ENCODE measurements at regions not wholly inside any gene's neighbourhood (a gene's known extent, or its start where the extent isn't known, plus 50 kb on each side); places are given as distances from the start of the nearest gene placed in this dataset.

- intact Hi-C loops (cut with DNase I), result no loop called here
- DNase-seq (ENCODE audit: low spot score) (no peak), ATAC-seq (no peak)
Measured at GRCh38 chr4:136670265-136670664, 862.0 kb downstream of the PCDH18 start.

GRCh38 chr4:136664988-136665387, 867.3 kb downstream of the PCDH18 start:
- intact Hi-C loops (cut with DNase I), result no loop called here
- DNase-seq (ENCODE audit: low spot score), result no peak
- no peak for ATAC-seq

GRCh38 chr4:136662539-136662938, 869.8 kb downstream of the PCDH18 start:
- intact Hi-C loops (cut with DNase I), result no loop called here
- DNase-seq (ENCODE audit: low spot score) (no peak), ATAC-seq (no peak)

GRCh38 chr4:136653640-136654406, 878.5 kb downstream of the PCDH18 start:
- intact Hi-C loops (cut with DNase I), result no loop called here
- no peak for ATAC-seq

GRCh38 chr4:136651932-136652331, 880.4 kb downstream of the PCDH18 start:
- intact Hi-C loops (cut with DNase I), result no loop called here

More at GRCh38 chr4:136653640-136654406, 878.5 kb downstream of the PCDH18 start:
- DNase-seq (ENCODE audit: low spot score), result no peak

GRCh38 chr4:136651278-136651667, 881.0 kb downstream of the PCDH18 start:
- DNase-seq (ENCODE audit: low spot score) (no peak), ATAC-seq (no peak)
- intact Hi-C loops (cut with DNase I), result no loop called here

More at GRCh38 chr4:136651932-136652331, 880.4 kb downstream of the PCDH18 start:
- DNase-seq (ENCODE audit: low spot score), result no peak
- no peak for ATAC-seq

- intact Hi-C loops (cut with DNase I), result no loop called here
- no peak for ATAC-seq
- no peak for DNase-seq (ENCODE audit: low spot score)
Measured at GRCh38 chr4:136650541-136651277, 881.6 kb downstream of the PCDH18 start.

GRCh38 chr4:136644279-136644678, 888.0 kb downstream of the PCDH18 start:
- ATAC-seq, result no peak
- intact Hi-C loops (cut with DNase I), result no loop called here
- DNase-seq (ENCODE audit: low spot score), result no peak

- no peak for DNase-seq (ENCODE audit: low spot score)
- no peak for ATAC-seq
- intact Hi-C loops (cut with DNase I), result no loop called here
Measured at GRCh38 chr4:136643416-136643815, 888.9 kb downstream of the PCDH18 start.

GRCh38 chr4:136637071-136637777, 895.1 kb downstream of the PCDH18 start:
- ATAC-seq (no peak), DNase-seq (ENCODE audit: low spot score) (no peak)
- intact Hi-C loops (cut with DNase I), result loop anchor here (2.0 kb wide), 1 partner anchor 30 kb away; no protein-coding TSS in a partner anchor

GRCh38 chr4:136636155-136636554, 896.1 kb downstream of the PCDH18 start:
- intact Hi-C loops (cut with DNase I), result loop anchor here (2.0 kb wide), 1 partner anchor 29 kb away; no protein-coding TSS in a partner anchor
- DNase-seq (ENCODE audit: low spot score), result no peak
- ATAC-seq, result no peak

GRCh38 chr4:136634121-136634520, 898.2 kb downstream of the PCDH18 start:
- ATAC-seq (no peak), DNase-seq (ENCODE audit: low spot score) (no peak)
- intact Hi-C loops (cut with DNase I), result no loop called here

- intact Hi-C loops (cut with DNase I), result no loop called here
- DNase-seq (ENCODE audit: low spot score) (no peak), ATAC-seq (no peak)
Measured at GRCh38 chr4:136599890-136600289, 932.4 kb downstream of the PCDH18 start.

GRCh38 chr4:136590440-136590839, 941.9 kb downstream of the PCDH18 start:
- ATAC-seq, result no peak
- intact Hi-C loops (cut with DNase I), result no loop called here
- no peak for DNase-seq (ENCODE audit: low spot score)

- DNase-seq (ENCODE audit: low spot score) (no peak), ATAC-seq (no peak)
- intact Hi-C loops (cut with DNase I), result no loop called here
Measured at GRCh38 chr4:136583567-136583966, 948.7 kb downstream of the PCDH18 start.

GRCh38 chr4:136581119-136581518, 951.2 kb downstream of the PCDH18 start:
- intact Hi-C loops (cut with DNase I), result no loop called here
- DNase-seq (ENCODE audit: low spot score) (no peak), ATAC-seq (no peak)

GRCh38 chr4:136575146-136575545, 957.1 kb downstream of the PCDH18 start:
- DNase-seq (ENCODE audit: low spot score), result no peak
- no peak for ATAC-seq

GRCh38 chr4:136573460-136573859, 958.8 kb downstream of the PCDH18 start:
- DNase-seq (ENCODE audit: low spot score) (no peak), ATAC-seq (no peak)
- intact Hi-C loops (cut with DNase I), result no loop called here

More at GRCh38 chr4:136575146-136575545, 957.1 kb downstream of the PCDH18 start:
- intact Hi-C loops (cut with DNase I), result no loop called here

- intact Hi-C loops (cut with DNase I), result no loop called here
- no peak for DNase-seq (ENCODE audit: low spot score)
- ATAC-seq, result no peak
Measured at GRCh38 chr4:136571315-136571714, 961.0 kb downstream of the PCDH18 start.

GRCh38 chr4:136562834-136563233, 969.5 kb downstream of the PCDH18 start:
- ATAC-seq (no peak), DNase-seq (ENCODE audit: low spot score) (no peak)
- intact Hi-C loops (cut with DNase I), result no loop called here

Measured in sciatic nerve (tissue), 2 donors.